Activated naive CD8-positive, alpha-beta T cell treated with anti-CD3 and anti-CD28 coated beads, Interleukin-2, amount 10 ng/mL, durations not matched to agents 7 days and 5 days (primary cell): ENCODE measurements at regions not wholly inside any gene's neighbourhood (a gene's known extent, or its start where the extent isn't known, plus 50 kb on each side); places are given as distances from the start of the nearest gene placed in this dataset.
"Not testable (repeated sequence)": the region's sequence is repeated elsewhere in the genome, so short reads cannot be mapped to it uniquely, and the experiment has no call there.

Experiments used
- ATAC-seq: fragments of 150-1000 bp; cut with Tn5 transposase; one replicate; pipeline ENCODE4 v1.10.0; 2021; ENCODE audit warnings: low read depth, moderate library complexity
- POLR2A ChIA-PET: fragments of 350-600 bp; sonication (Branson Sonifier 250); formaldehyde crosslinking; loops from one replicate; lab custom pipeline; 2021; ENCODE audit warnings: antibody characterized with exemption; lab: Charles Lee
- DNase-seq: peaks from one replicate; pipeline ENCODE4 v3.0.0; 2021
- H3K27ac Mint-ChIP-seq: one replicate; pipeline ENCODE4 v1.8.0; 2022; ENCODE audit warnings: mild to moderate bottlenecking, mixed read lengths
- H3K27me3 Mint-ChIP-seq: one replicate; pipeline ENCODE4 v1.8.0; 2022; ENCODE audit warnings: mild to moderate bottlenecking, moderate library complexity, mixed read lengths
- H3K36me3 Mint-ChIP-seq: one replicate; pipeline ENCODE4 v1.8.0; 2021; ENCODE audit warnings: mild to moderate bottlenecking, mixed read lengths
- H3K4me1 Mint-ChIP-seq: one replicate; pipeline ENCODE4 v1.8.0; 2021; ENCODE audit warnings: mixed read lengths
- H3K4me3 Mint-ChIP-seq: one replicate; pipeline ENCODE4 v1.8.0; 2022; ENCODE audit warnings: mild to moderate bottlenecking, moderate library complexity, mixed read lengths
- H3K9me3 Mint-ChIP-seq: one replicate; pipeline ENCODE4 v1.8.0; 2021; ENCODE audit warnings: mixed read lengths

GRCh38 chr4:1589098-1589497 is 95.0 kb downstream of the FAM53A start:
- H3K27ac Mint-ChIP-seq = no peak overlapping the region
- no peak overlapping the region for H3K4me3 Mint-ChIP-seq
- peaks cover 11% of the 10 kb centered on the region for H3K27me3 Mint-ChIP-seq
- peaks cover 16% of the 10 kb centered on the region for H3K9me3 Mint-ChIP-seq
- DNase-seq (no peak), ATAC-seq (no peak)
- H3K4me1 Mint-ChIP-seq = no peaks in the 10 kb centered on the region
- POLR2A ChIA-PET = no interaction called here
- H3K36me3 Mint-ChIP-seq = no peaks in the 10 kb centered on the region

- POLR2A ChIA-PET = no interaction called here
- DNase-seq (no peak), ATAC-seq (no peak)
- Mint-ChIP-seq H3K4me3 (no peak overlapping the region), H3K36me3 (no peaks in the 10 kb centered on the region), H3K27me3 (peaks cover 11% of the 10 kb centered on the region), H3K9me3 (peaks cover 16% of the 10 kb centered on the region), H3K27ac (no peak overlapping the region), H3K4me1 (no peaks in the 10 kb centered on the region)
These were observed 95.8 kb downstream of the FAM53A start for GRCh38 chr4:1588306-1588705.

- H3K27ac Mint-ChIP-seq = no peak overlapping the region
- no peaks in the 10 kb centered on the region for H3K36me3 Mint-ChIP-seq
- ATAC-seq (no peak), DNase-seq (no peak)
- H3K4me3 Mint-ChIP-seq = no peak overlapping the region
- POLR2A ChIA-PET = no interaction called here
- H3K27me3 Mint-ChIP-seq = peaks cover 2% of the 10 kb centered on the region
- peaks cover 4% of the 10 kb centered on the region for H3K4me1 Mint-ChIP-seq
- H3K9me3 Mint-ChIP-seq = peaks cover 9% of the 10 kb centered on the region
These were observed 99.6 kb downstream of the FAM53A start for GRCh38 chr4:1584498-1584897.

DNA sequence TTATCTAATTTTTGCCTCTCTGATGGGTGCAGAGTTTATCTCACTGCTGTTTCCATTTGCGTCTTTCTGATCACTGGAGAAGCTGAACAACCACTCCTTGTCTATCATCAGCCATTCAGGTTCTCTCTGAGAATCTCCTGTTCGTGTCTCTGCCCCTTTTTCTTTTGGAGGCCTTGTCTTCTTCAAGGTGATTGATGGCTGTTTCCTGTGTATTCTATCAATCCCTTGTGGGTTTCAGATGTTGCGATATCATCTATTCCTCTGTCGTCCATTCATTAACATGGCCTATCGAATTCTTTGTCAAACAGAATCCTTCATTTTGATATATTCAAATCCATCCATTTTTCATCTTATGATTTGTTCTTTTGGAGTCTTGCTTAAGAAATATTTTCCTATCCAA is 100.3 kb downstream of the FAM53A start:
- peaks cover 4% of the 10 kb centered on the region for H3K4me1 Mint-ChIP-seq
- H3K27ac Mint-ChIP-seq = no peak overlapping the region
- peaks cover 6% of the 10 kb centered on the region for H3K9me3 Mint-ChIP-seq
- ATAC-seq (no peak), DNase-seq (no peak)
- H3K27me3 Mint-ChIP-seq = peaks cover 2% of the 10 kb centered on the region
- H3K36me3 Mint-ChIP-seq = no peaks in the 10 kb centered on the region
- POLR2A ChIA-PET = no interaction called here
- H3K4me3 Mint-ChIP-seq = no peak overlapping the region

DNA sequence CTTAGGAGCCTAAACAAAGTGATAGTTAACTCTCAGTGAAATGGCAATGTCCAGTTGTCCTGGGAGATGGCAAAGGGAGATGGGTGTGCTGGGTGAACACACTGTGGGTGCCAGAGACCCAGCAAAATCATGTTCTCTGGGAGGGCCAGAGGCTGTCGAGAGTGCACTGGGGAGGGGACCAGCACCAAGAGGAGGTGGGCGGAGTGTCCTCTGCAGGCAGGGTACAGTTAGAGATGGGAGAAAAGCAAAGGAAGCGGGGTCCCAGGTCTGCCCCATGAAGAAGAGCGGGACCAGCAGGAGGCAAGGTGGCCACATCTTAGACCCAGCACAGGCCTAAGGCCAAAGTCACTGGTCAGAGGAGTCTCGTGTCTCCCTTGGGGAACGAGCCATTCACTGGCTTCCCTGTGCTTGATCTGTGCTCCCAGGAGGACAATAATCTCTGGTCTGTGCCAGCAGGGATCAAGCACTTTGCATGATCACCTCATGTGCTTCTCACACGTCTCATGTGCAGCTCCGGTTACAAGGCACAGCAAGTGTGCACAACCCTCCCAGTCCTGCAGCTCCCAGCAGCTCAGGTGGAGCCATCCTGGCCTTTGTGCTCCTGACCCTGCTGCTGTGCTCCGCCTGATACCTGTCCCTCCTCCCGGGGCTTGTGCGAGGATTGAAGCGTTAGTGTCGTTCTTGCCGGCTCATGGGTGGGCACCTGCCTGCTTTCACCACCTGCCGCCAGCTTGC is 100.9 kb downstream of the FAM53A start:
- ATAC-seq = no peak
- POLR2A ChIA-PET = interaction anchor here (0.6 kb wide), 1 partner anchor 1085 kb away, joined by 5 read pairs; no protein-coding TSS in a partner anchor
- H3K4me3 Mint-ChIP-seq = no peak overlapping the region

GRCh38 chr4:1582227-1582626 is 101.9 kb downstream of the FAM53A start:
- Mint-ChIP-seq H3K9me3 (no peaks in the 10 kb centered on the region), H3K4me1 (peaks cover 4% of the 10 kb centered on the region), H3K27me3 (peaks cover 2% of the 10 kb centered on the region), H3K4me3 (no peak overlapping the region), H3K36me3 (no peaks in the 10 kb centered on the region), H3K27ac (no peak overlapping the region)
- ATAC-seq = no peak
- no peak for DNase-seq
- POLR2A ChIA-PET = interaction anchor here (0.5 to 0.7 kb wide), 2 partner anchors 15 to 800 kb away, joined by 3 read pairs; no protein-coding TSS in a partner anchor

More for the DNA sequence above, 100.9 kb downstream of the FAM53A start:
- Mint-ChIP-seq H3K9me3 (peaks cover 2% of the 10 kb centered on the region), H3K27ac (no peak overlapping the region), H3K4me1 (peaks cover 4% of the 10 kb centered on the region), H3K36me3 (no peaks in the 10 kb centered on the region), H3K27me3 (peaks cover 2% of the 10 kb centered on the region)
- DNase-seq = no peak

GRCh38 chr4:1581164-1581894 is 102.8 kb downstream of the FAM53A start:
- H3K27ac Mint-ChIP-seq = peak overlapping the region; percentile 71
- peak; percentile 91 for DNase-seq
- H3K27me3 Mint-ChIP-seq, H3K9me3 Mint-ChIP-seq, H3K36me3 Mint-ChIP-seq, H3K4me1 Mint-ChIP-seq: not testable (repeated sequence)
- POLR2A ChIA-PET = interaction anchor here (0.7 kb wide), 2 partner anchors 16 to 131 kb away, joined by 3 read pairs; partner anchors contain the start of gene SLBP
- ATAC-seq = peak; percentile 47
- H3K4me3 Mint-ChIP-seq = peak overlapping the region; percentile 27

DNA sequence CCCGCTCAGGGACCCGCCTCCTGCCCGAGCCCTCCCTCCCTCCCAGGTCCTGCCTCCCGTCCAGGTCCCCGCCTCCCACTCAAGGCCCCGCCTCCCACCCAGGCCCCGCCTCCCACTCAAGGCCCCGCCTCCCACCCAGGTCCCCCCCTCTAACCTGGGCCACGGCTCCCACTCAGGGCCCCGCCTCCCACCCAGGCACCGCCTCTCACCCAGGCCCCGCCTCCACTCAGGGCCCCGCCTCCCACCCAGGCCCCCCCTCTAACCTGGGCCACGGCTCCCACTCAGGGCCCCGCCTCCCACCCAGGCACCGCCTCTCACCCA is 103.5 kb downstream of the FAM53A start:
- H3K4me3 Mint-ChIP-seq = not testable (repeated sequence)

GRCh38 chr4:1579901-1580691 is 104.0 kb downstream of the FAM53A start:
- peaks cover 1% of the 10 kb centered on the region for H3K27me3 Mint-ChIP-seq
- peak overlapping the region; percentile 84 for H3K27ac Mint-ChIP-seq
- no peaks in the 10 kb centered on the region for H3K36me3 Mint-ChIP-seq
- DNase-seq = peak; percentile 89
- POLR2A ChIA-PET = interaction anchor here (0.5 to 1.6 kb wide), 5 partner anchors 25 to 233 kb away, joined by 3 to 9 read pairs (median 3); partner anchors contain the start of genes SLBP and UVSSA
- peak; percentile 32 for ATAC-seq
- H3K4me1 Mint-ChIP-seq = peaks cover 4% of the 10 kb centered on the region
- H3K9me3 Mint-ChIP-seq = no peaks in the 10 kb centered on the region
- peak overlapping the region; percentile 74 for H3K4me3 Mint-ChIP-seq

More for the DNA sequence above, 103.5 kb downstream of the FAM53A start:
- not testable (repeated sequence) for DNase-seq, H3K27me3 Mint-ChIP-seq, H3K27ac Mint-ChIP-seq, ATAC-seq, H3K4me1 Mint-ChIP-seq, H3K36me3 Mint-ChIP-seq, H3K9me3 Mint-ChIP-seq
- POLR2A ChIA-PET = interaction anchor here (0.5 to 1.6 kb wide), 3 partner anchors 25 to 234 kb away, joined by 3 to 9 read pairs (median 3); partner anchors contain the start of gene UVSSA

DNA sequence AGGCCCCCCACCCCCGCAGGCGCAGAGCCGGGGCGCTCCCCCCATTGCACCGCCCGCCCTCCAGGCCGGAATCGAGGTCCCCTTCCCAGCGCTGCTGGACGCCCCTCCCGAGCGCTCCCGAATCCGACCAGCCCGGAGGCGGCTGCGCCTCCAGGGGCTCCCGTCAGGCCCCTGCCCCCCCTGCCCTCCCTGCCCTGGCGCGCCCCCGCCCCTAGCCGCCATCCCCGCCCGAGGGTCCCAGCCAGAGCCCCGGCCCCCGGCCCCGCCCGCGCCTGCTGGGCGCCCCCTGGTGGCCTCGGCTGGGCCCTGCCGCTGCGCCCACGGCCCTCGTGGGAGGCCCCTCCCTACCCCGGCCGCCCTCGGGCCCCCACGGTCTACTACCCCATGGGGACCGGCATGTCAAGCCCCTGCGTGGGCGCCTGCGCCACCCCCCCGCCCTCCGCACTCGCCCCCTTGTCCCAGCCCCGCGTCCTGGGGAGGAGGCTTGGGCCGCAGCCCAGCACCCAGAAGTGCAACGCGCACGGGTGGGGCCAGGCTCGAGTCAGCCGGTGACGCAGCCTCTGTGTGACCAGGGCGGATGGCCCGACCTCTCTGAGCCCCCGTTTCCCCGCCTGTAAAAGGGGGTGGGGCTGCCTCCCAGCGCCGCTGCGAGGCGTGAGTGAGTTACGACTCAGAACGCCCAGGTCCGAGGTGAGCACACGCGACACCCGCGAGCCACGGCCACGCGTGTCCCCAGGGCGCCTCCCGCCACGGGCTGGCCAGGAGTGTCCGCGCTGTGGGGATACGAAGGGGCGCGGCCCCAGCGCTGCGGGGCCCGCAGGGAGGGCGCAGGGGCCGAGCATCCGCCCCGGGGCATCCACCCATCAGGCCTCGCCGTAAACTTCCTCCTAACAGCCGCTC is 104.9 kb downstream of the FAM53A start:
- Mint-ChIP-seq H3K27me3 (no peaks in the 10 kb centered on the region), H3K27ac (peak overlapping the region; percentile 84), H3K4me1 (peaks cover 4% of the 10 kb centered on the region), H3K36me3 (no peaks in the 10 kb centered on the region), H3K9me3 (no peaks in the 10 kb centered on the region), H3K4me3 (peak overlapping the region; percentile 74)
- POLR2A ChIA-PET = interaction anchor here (0.9 to 1.6 kb wide), 3 partner anchors 26 to 231 kb away, joined by 3 to 9 read pairs (median 4); partner anchors contain the start of gene SLBP
- peak; percentile 87 for DNase-seq
- peak; percentile 81 for ATAC-seq

- no peak overlapping the region for H3K27ac Mint-ChIP-seq
- ATAC-seq = no peak
- H3K27me3 Mint-ChIP-seq = peaks cover 3% of the 10 kb centered on the region
These were observed 105.8 kb downstream of the FAM53A start for GRCh38 chr4:1578251-1578773.

DNA sequence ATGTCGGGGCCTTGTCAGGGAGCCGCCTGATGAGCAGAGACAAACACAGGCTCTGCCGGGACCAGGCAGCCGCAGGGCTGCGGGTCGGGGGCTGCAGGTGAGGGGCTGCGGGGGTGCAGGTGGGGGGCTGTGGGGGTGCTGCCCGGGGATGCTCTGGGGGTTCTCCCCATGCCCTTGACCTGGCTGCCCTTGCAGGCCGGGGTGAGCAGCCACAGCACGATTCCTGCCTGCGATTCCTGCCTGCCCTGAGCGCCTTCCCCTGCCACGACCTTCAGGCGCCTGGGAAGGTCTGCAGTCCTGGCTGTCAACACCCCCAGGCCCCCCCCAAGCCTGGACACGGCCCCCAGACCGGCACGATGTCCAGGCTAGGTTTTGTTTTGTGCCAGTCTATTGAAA is 106.3 kb downstream of the FAM53A start:
- Mint-ChIP-seq H3K36me3 (no peaks in the 10 kb centered on the region), H3K9me3 (no peaks in the 10 kb centered on the region), H3K27me3 (peaks cover 3% of the 10 kb centered on the region), H3K27ac (no peak overlapping the region), H3K4me1 (peaks cover 4% of the 10 kb centered on the region), H3K4me3 (no peak overlapping the region)
- DNase-seq (no peak), ATAC-seq (no peak)
- POLR2A ChIA-PET = no interaction called here

More at GRCh38 chr4:1578251-1578773, 105.8 kb downstream of the FAM53A start:
- Mint-ChIP-seq H3K4me3 (peak overlapping the region; percentile 69), H3K36me3 (no peaks in the 10 kb centered on the region), H3K4me1 (peaks cover 4% of the 10 kb centered on the region), H3K9me3 (no peaks in the 10 kb centered on the region)
- POLR2A ChIA-PET = no interaction called here
- no peak for DNase-seq
